ENCODE measurements at regions not wholly inside any gene's neighbourhood (a gene's known extent, or its start where the extent isn't known, plus 50 kb on each side); places are given as distances from the start of the nearest gene placed in this dataset.

GRCh38 chr14:101078170-101078891 is 174.8 kb upstream of the RTL1 start:
- TF ChIP-seq EZH2phosphoT487 (IDR thresholded peaks at IDR 0.05; ENCODE audit: low read length) (no peak), CTCF (IDR thresholded peaks at IDR 0.05; ENCODE audit: low read length) (no peak), EZH2 (optimal IDR thresholded peaks at IDR 0.05; ENCODE audit: low read depth, low read length) (no peak)
- H3K9ac ChIP-seq (ENCODE audit: low read length) = no peak overlapping the region
- H3K27ac ChIP-seq (ENCODE audit: low read length) = no peak overlapping the region
- H4K20me1 ChIP-seq (ENCODE audit: insufficient read depth, low read length) = no peaks in the 10 kb centered on the region
- H3K36me3 ChIP-seq (replicated peaks; ENCODE audit: insufficient read depth, low read length) = no peaks in the 10 kb centered on the region
- H3K79me2 ChIP-seq (ENCODE audit: low read length) = no peaks in the 10 kb centered on the region
- no peaks in the 10 kb centered on the region for H3K9me3 ChIP-seq (replicated peaks; ENCODE audit: insufficient read depth, low read length)
- no peaks in the 10 kb centered on the region for H3F3A ChIP-seq (ENCODE audit: insufficient read depth, low read length)
- H3K27me3 ChIP-seq (replicated peaks; ENCODE audit: insufficient read depth, low read length) = peaks cover 15% of the 10 kb centered on the region
- H3K4me3 ChIP-seq (ENCODE audit: low read length) = no peak overlapping the region
- no peaks in the 10 kb centered on the region for H3K9me2 ChIP-seq (replicated peaks; ENCODE audit: insufficient read depth, low read length)
- no peak for DNase-seq
- H2AFZ ChIP-seq (ENCODE audit: low read length) = no peak overlapping the region
- H3K4me1 ChIP-seq (ENCODE audit: low read length) = no peaks in the 10 kb centered on the region
- H3K4me2 ChIP-seq (ENCODE audit: low read depth, low read length) = no peak overlapping the region

GRCh38 chr14:101078892-101079221 is 175.3 kb upstream of the RTL1 start:
- no peaks in the 10 kb centered on the region for H4K20me1 ChIP-seq (ENCODE audit: insufficient read depth, low read length)
- H2AFZ ChIP-seq (ENCODE audit: low read length) = no peak overlapping the region
- no peak overlapping the region for H3K9ac ChIP-seq (ENCODE audit: low read length)
- H3K27ac ChIP-seq (ENCODE audit: low read length) = no peak overlapping the region
- no peaks in the 10 kb centered on the region for H3K9me2 ChIP-seq (replicated peaks; ENCODE audit: insufficient read depth, low read length)
- no peaks in the 10 kb centered on the region for H3K4me1 ChIP-seq (ENCODE audit: low read length)
- no peak overlapping the region for H3K4me3 ChIP-seq (ENCODE audit: low read length)
- no peaks in the 10 kb centered on the region for H3K79me2 ChIP-seq (ENCODE audit: low read length)
- no peaks in the 10 kb centered on the region for H3K9me3 ChIP-seq (replicated peaks; ENCODE audit: insufficient read depth, low read length)
- H3F3A ChIP-seq (ENCODE audit: insufficient read depth, low read length) = no peaks in the 10 kb centered on the region
- DNase-seq = no peak
- no peak overlapping the region for H3K4me2 ChIP-seq (ENCODE audit: low read depth, low read length)
- H3K27me3 ChIP-seq (replicated peaks; ENCODE audit: insufficient read depth, low read length) = peaks cover 15% of the 10 kb centered on the region
- no peak for TF ChIP-seq EZH2phosphoT487 (IDR thresholded peaks at IDR 0.05; ENCODE audit: low read length)
- TF ChIP-seq EZH2 (optimal IDR thresholded peaks at IDR 0.05; ENCODE audit: low read depth, low read length) = no peak
- no peak for TF ChIP-seq CTCF (IDR thresholded peaks at IDR 0.05; ENCODE audit: low read length)
- no peaks in the 10 kb centered on the region for H3K36me3 ChIP-seq (replicated peaks; ENCODE audit: insufficient read depth, low read length)

- Histone ChIP-seq H3K27me3 (replicated peaks; ENCODE audit: insufficient read depth, low read length) (peaks cover 15% of the 10 kb centered on the region), H3K4me3 (ENCODE audit: low read length) (no peak overlapping the region), H3K9me2 (replicated peaks; ENCODE audit: insufficient read depth, low read length) (no peaks in the 10 kb centered on the region), H3K4me2 (ENCODE audit: low read depth, low read length) (no peak overlapping the region), H3K79me2 (ENCODE audit: low read length) (no peaks in the 10 kb centered on the region), H3K9ac (ENCODE audit: low read length) (no peak overlapping the region), H3F3A (ENCODE audit: insufficient read depth, low read length) (no peaks in the 10 kb centered on the region), H3K4me1 (ENCODE audit: low read length) (no peaks in the 10 kb centered on the region), H4K20me1 (ENCODE audit: insufficient read depth, low read length) (no peaks in the 10 kb centered on the region), H2AFZ (ENCODE audit: low read length) (no peak overlapping the region), H3K27ac (ENCODE audit: low read length) (no peak overlapping the region), H3K36me3 (replicated peaks; ENCODE audit: insufficient read depth, low read length) (no peaks in the 10 kb centered on the region), H3K9me3 (replicated peaks; ENCODE audit: insufficient read depth, low read length) (no peaks in the 10 kb centered on the region)
- no peak for DNase-seq
- TF ChIP-seq EZH2 (optimal IDR thresholded peaks at IDR 0.05; ENCODE audit: low read depth, low read length) (no peak), EZH2phosphoT487 (IDR thresholded peaks at IDR 0.05; ENCODE audit: low read length) (no peak), CTCF (IDR thresholded peaks at IDR 0.05; ENCODE audit: low read length) (no peak)
Observed at GRCh38 chr14:101080922-101081593, 177.5 kb upstream of the RTL1 start.

Measured in MM.1S (cell line).